Body of pancreas (tissue), 4 donors: ENCODE measurements at regions not wholly inside any gene's neighbourhood (a gene's known extent, or its start where the extent isn't known, plus 50 kb on each side); places are given as distances from the start of the nearest gene placed in this dataset.

Source experiments
- ATAC-seq: fragments of 150-250 bp; one replicate; pipeline ENCODE4 v1.9.1; 2016
- DNase-seq, 4 donors: peaks; one replicate each; pipeline ENCODE4 v3.0.0-alpha.2; 2019
- H3K27ac ChIP-seq, 4 donors: fragments of 200-600 bp; sonication (generic); 1 replicate in 3 of 4; 2 replicates in 1 of 4; pipeline versions ENCODE4 v1.5.1 to v1.6.1; 2016 to 2019; ENCODE audit warnings: mild to moderate bottlenecking in 1 of 4, mixed read lengths in 1 of 4, moderate library complexity in 1 of 4
- H3K27me3 ChIP-seq, 2 donors: fragments of 200-600 bp; sonication (generic); one replicate each; pipeline ENCODE4 v1.6.0; 2016; ENCODE audit warnings: mild to moderate bottlenecking in 1 of 2
- H3K36me3 ChIP-seq, 2 donors: fragments of 200-600 bp; sonication (generic); replicated peaks in 1 of 2; 2 replicates each; pipeline ENCODE4 v1.5.1; 2016; ENCODE audit warnings: low read depth in 2 of 2; ENCODE audit not compliant: insufficient read depth in 1 of 2
- H3K4me1 ChIP-seq: fragments of 200-600 bp; sonication (generic); one replicate; pipeline ENCODE4 v1.6.0; 2016
- H3K4me3 ChIP-seq, 2 donors: fragments of 200-600 bp; sonication (generic); 1 replicate in 1 of 2; 2 replicates in 1 of 2; pipeline ENCODE4 v1.5.1; 2016 to 2019
- H3K9me3 ChIP-seq, 3 donors: fragments of 200-600 bp; sonication (generic); 1 replicate in 2 of 3; 2 replicates in 1 of 3; pipeline ENCODE4 v1.5.1; 2016
- POLR2A ChIP-seq, 3 donors: fragments of 450-650 bp; IDR thresholded peaks; one replicate each; pipeline ENCODE4 v1.6.1; 2016; ENCODE audit warnings: antibody characterized with exemption in 3 of 3, mild to moderate bottlenecking in 2 of 3
- WGBS, 2 donors: methylation state at CpG; one replicate each; pipeline ENCODE4 v1.1.5; 2017; 5-methylcytosine and 5-hydroxymethylcytosine counted together
- intact Hi-C: fragments of 100-400 bp; cut with DNase I; formaldehyde crosslinking; loops from one replicate; pipeline ENCODE4 v1.15.1; 2023
- TF ChIP-seq, protein P1 (sequence below), 7 experiments: fragments of 450-650 bp in 4 of 7; fragments of 200-600 bp in 3 of 7; sonication (generic) in 3 of 7; IDR thresholded peaks; one replicate each; pipeline ENCODE4 v1.5.1; 2016 to 2019; ENCODE audit warnings: antibody characterized with exemption in 7 of 7

GRCh38 chr5:145682197-145682899 lies 152.8 kb downstream of the PRELID2 start:
- no peak for TF ChIP-seq POLR2A (IDR thresholded peaks at IDR 0.05)
- TF ChIP-seq, protein P1, sequence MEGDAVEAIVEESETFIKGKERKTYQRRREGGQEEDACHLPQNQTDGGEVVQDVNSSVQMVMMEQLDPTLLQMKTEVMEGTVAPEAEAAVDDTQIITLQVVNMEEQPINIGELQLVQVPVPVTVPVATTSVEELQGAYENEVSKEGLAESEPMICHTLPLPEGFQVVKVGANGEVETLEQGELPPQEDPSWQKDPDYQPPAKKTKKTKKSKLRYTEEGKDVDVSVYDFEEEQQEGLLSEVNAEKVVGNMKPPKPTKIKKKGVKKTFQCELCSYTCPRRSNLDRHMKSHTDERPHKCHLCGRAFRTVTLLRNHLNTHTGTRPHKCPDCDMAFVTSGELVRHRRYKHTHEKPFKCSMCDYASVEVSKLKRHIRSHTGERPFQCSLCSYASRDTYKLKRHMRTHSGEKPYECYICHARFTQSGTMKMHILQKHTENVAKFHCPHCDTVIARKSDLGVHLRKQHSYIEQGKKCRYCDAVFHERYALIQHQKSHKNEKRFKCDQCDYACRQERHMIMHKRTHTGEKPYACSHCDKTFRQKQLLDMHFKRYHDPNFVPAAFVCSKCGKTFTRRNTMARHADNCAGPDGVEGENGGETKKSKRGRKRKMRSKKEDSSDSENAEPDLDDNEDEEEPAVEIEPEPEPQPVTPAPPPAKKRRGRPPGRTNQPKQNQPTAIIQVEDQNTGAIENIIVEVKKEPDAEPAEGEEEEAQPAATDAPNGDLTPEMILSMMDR (IDR thresholded peaks at IDR 0.05) = no peak
- Histone ChIP-seq H3K27me3 (no peaks in the 10 kb centered on the region), H3K27ac (no peak overlapping the region), H3K9me3 (no peaks in the 10 kb centered on the region), H3K4me1 (peaks cover 11% of the 10 kb centered on the region), H3K4me3 (no peak overlapping the region), H3K36me3 (no peaks in the 10 kb centered on the region)
- ATAC-seq (no peak), DNase-seq (no peak)
- intact Hi-C loops = no loop called here
- 91 to 92% methylated on average over 8 of the region's 8 CpGs for WGBS, 2 donors

- H3K36me3 ChIP-seq = no peaks in the 10 kb centered on the region
- intact Hi-C loops = no loop called here
- no peak overlapping the region for H3K4me3 ChIP-seq
- DNase-seq = peak; percentile 66 to 79 (median 73)
- H3K4me1 ChIP-seq = peaks cover 11% of the 10 kb centered on the region
- H3K9me3 ChIP-seq = no peaks in the 10 kb centered on the region
- no peaks in the 10 kb centered on the region for H3K27me3 ChIP-seq
- peak; percentile 96 for ATAC-seq
- peak overlapping the region in 1 of 4 donors; percentile 45 for H3K27ac ChIP-seq
- TF ChIP-seq, protein P1 (IDR thresholded peaks at IDR 0.05) = peak; percentile 55 to 88 (median 84)
- no peak for TF ChIP-seq POLR2A (IDR thresholded peaks at IDR 0.05)
These were observed 153.5 kb downstream of the PRELID2 start for GRCh38 chr5:145681686-145682085.

GRCh38 chr5:145681216-145681615 lies 153.9 kb downstream of the PRELID2 start:
- Histone ChIP-seq H3K9me3 (no peaks in the 10 kb centered on the region), H3K4me1 (peaks cover 11% of the 10 kb centered on the region), H3K27ac (peak overlapping the region in 1 of 4 donors; percentile 45), H3K36me3 (no peaks in the 10 kb centered on the region), H3K27me3 (no peaks in the 10 kb centered on the region), H3K4me3 (no peak overlapping the region)
- intact Hi-C loops = no loop called here
- 37 to 43% methylated on average over 1 of the region's 1 CpG for WGBS, 2 donors
- no peak for TF ChIP-seq POLR2A (IDR thresholded peaks at IDR 0.05)
- TF ChIP-seq, protein P1 (IDR thresholded peaks at IDR 0.05) = no peak
- ATAC-seq (peak; percentile 38), DNase-seq (no peak)

DNA sequence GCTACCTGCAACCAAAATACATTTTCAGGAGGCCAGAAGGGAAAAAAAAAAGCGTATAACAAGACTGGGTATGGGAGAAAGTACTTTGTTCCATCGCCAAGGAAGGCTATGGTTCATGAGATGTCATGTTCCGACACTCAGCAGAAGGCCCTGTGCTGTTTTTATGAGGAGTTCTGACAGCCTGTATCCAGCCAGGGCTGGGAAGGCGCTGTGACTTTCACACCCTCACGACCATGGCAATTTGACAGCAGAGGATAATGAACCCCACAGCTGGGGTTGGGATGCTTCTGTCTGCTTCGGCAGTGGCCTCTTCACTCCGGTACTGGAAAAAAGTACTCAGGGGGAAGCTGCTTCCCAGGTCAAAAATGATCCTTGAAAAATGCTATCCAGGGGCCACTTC lies 154.4 kb downstream of the PRELID2 start:
- ATAC-seq = no peak
- Histone ChIP-seq H3K36me3 (no peaks in the 10 kb centered on the region), H3K4me1 (peaks cover 11% of the 10 kb centered on the region), H3K27me3 (no peaks in the 10 kb centered on the region), H3K4me3 (no peak overlapping the region), H3K9me3 (no peaks in the 10 kb centered on the region), H3K27ac (no peak overlapping the region)
- no peak for TF ChIP-seq POLR2A (IDR thresholded peaks at IDR 0.05)
- TF ChIP-seq, protein P1 (IDR thresholded peaks at IDR 0.05) = no peak
- DNase-seq = no peak
- intact Hi-C loops = no loop called here
- WGBS, 2 donors = 64% methylated on average over 7 of the region's 7 CpGs

DNA sequence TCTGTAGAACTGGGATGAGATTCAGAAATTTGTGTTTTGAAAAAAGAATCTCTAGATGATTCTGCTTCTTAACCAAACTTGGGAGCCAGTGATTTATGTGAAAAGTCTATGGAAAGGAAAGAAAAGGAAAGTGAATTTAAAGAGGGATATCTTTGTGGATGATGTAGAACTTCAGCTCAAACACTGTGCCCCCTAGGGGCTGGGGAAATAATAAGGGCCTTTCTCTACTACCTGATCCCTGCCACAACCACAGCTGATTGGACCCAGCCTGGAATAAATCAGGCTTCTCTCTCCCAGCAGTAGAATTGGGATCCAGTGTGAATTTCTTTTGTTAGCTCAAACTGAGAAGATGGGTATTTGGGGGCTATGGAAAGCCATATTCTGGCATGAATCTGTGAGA lies 155.0 kb downstream of the PRELID2 start:
- intact Hi-C loops = no loop called here
- ATAC-seq = no peak
- H3K27ac ChIP-seq = no peak overlapping the region
- no peaks in the 10 kb centered on the region for H3K27me3 ChIP-seq
- H3K4me1 ChIP-seq = peaks cover 11% of the 10 kb centered on the region
- H3K4me3 ChIP-seq = no peak overlapping the region
- TF ChIP-seq, protein P1 (IDR thresholded peaks at IDR 0.05) = peak in 3 of 7 experiments; percentile 6 to 13 (median 9)
- no peak for TF ChIP-seq POLR2A (IDR thresholded peaks at IDR 0.05)
- DNase-seq = no peak
- H3K36me3 ChIP-seq = no peaks in the 10 kb centered on the region
- no peaks in the 10 kb centered on the region for H3K9me3 ChIP-seq
